ENCODE measurements at regions not wholly inside any gene's neighbourhood (a gene's known extent, or its start where the extent isn't known, plus 50 kb on each side); places are given as distances from the start of the nearest gene placed in this dataset.

- H3K9me3 ChIP-seq (ENCODE audit: control insufficient read depth, insufficient read depth, low read length): no peaks in the 10 kb centered on the region
- no peaks in the 10 kb centered on the region for H3K36me3 ChIP-seq (ENCODE audit: control insufficient read depth, insufficient read depth, low read length)
- no peak overlapping the region for H3K56ac ChIP-seq (ENCODE audit: extremely low read depth, insufficient read depth, low read length)
- intact Hi-C loops (cut with micrococcal nuclease) (no loop called here), dilution Hi-C loops (cut with HindIII; ENCODE audit: low sequenced_read_pairs, unreplicated experiment) (no loop called here), in situ Hi-C loops (cut with MboI; ENCODE audit: low sequenced_read_pairs) (no loop called here)
- H3K4ac ChIP-seq (ENCODE audit: low read depth, low read length): no peak overlapping the region
- no peak overlapping the region for H4K8ac ChIP-seq (ENCODE audit: low read depth in 2 of 2, low read length in 2 of 2)
- H2AK5ac ChIP-seq (ENCODE audit: low read depth, low read length): no peak overlapping the region
- H2BK15ac ChIP-seq (ENCODE audit: low read depth, low read length): no peak overlapping the region
- ATAC-seq (ENCODE audit: low read depth) (no peak), DNase-seq (no peak)
- no peak overlapping the region for H4K91ac ChIP-seq (ENCODE audit: insufficient read depth, low read depth, low read length)
- no peaks in the 10 kb centered on the region for H3K79me1 ChIP-seq (ENCODE audit: low read depth in 1 of 2, low read length in 2 of 2)
- H2AFZ ChIP-seq (replicated peaks; ENCODE audit: low read length, poor library complexity): no peak overlapping the region
- H2BK5ac ChIP-seq (ENCODE audit: low read depth, low read length, poor library complexity, severe bottlenecking): no peak overlapping the region
- H3K9me1 ChIP-seq (ENCODE audit: insufficient read depth, low read length): no peaks in the 10 kb centered on the region
- no CpG with 5 or more reads among the region's 5 CpGs for WGBS, 2 experiments (ENCODE audit: extremely low coverage in 2 of 2, insufficient read length in 1 of 2)
- no peak overlapping the region for H3K14ac ChIP-seq (replicated peaks; ENCODE audit: low read depth, low read length)
- no peak overlapping the region for H4K5ac ChIP-seq (ENCODE audit: low read depth, low read length)
- H3K4me1 ChIP-seq (ENCODE audit: control insufficient read depth, insufficient read depth, low read length): no peaks in the 10 kb centered on the region
- no peak for TF ChIP-seq POLR2A (IDR thresholded peaks at IDR 0.05; ENCODE audit: low read depth, low read length)
- TF ChIP-seq BHLHE40 (IDR thresholded peaks at IDR 0.05; ENCODE audit: low read depth, low read length): no peak
- no peak for TF ChIP-seq SMC3 (IDR thresholded peaks at IDR 0.05; ENCODE audit: low read depth, low read length)
- no peak for TF ChIP-seq FOS (IDR thresholded peaks at IDR 0.05; ENCODE audit: low read depth, low read length)
- TF ChIP-seq CEBPB (IDR thresholded peaks at IDR 0.05; ENCODE audit: low read depth, low read length): no peak
- TF ChIP-seq, protein P1, sequence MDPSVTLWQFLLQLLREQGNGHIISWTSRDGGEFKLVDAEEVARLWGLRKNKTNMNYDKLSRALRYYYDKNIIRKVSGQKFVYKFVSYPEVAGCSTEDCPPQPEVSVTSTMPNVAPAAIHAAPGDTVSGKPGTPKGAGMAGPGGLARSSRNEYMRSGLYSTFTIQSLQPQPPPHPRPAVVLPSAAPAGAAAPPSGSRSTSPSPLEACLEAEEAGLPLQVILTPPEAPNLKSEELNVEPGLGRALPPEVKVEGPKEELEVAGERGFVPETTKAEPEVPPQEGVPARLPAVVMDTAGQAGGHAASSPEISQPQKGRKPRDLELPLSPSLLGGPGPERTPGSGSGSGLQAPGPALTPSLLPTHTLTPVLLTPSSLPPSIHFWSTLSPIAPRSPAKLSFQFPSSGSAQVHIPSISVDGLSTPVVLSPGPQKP (IDR thresholded peaks at IDR 0.05; ENCODE audit: borderline replicate concordance, low read depth, low read length): no peak
- no peak for TF ChIP-seq MXI1 (IDR thresholded peaks at IDR 0.05; ENCODE audit: borderline replicate concordance, low read depth, low read length)
- no peak for TF ChIP-seq MAZ (IDR thresholded peaks at IDR 0.05; ENCODE audit: borderline replicate concordance, low read depth, low read length)
- TF ChIP-seq RCOR1 (IDR thresholded peaks at IDR 0.05; ENCODE audit: insufficient replicate concordance, low read length): no peak
- TF ChIP-seq NFE2L2 (IDR thresholded peaks at IDR 0.05; ENCODE audit: low read depth, low read length): no peak
- TF ChIP-seq RAD21 (IDR thresholded peaks at IDR 0.05; ENCODE audit: low read length): no peak
- no peak for TF ChIP-seq CHD1 (IDR thresholded peaks at IDR 0.05; ENCODE audit: low read depth, low read length)
- no TSS peak for BruUV-seq (replicated peaks)
- H4K20me1 ChIP-seq (ENCODE audit: insufficient read depth, low read length): no peaks in the 10 kb centered on the region
- POLR2A ChIA-PET (ENCODE audit: unreplicated experiment): no interaction called here
- H3K23ac ChIP-seq (ENCODE audit: low read depth, low read length): no peak overlapping the region
- no peak overlapping the region for H2BK120ac ChIP-seq (ENCODE audit: low read depth, low read length)
- H2AK9ac ChIP-seq (replicated peaks; ENCODE audit: low read depth, low read length, poor library complexity): no peak overlapping the region
- H3K18ac ChIP-seq (ENCODE audit: low read depth, low read length): no peak overlapping the region
- CTCF ChIA-PET: no interaction called here
- no peaks in the 10 kb centered on the region; the same call in 1 of the 2 replicates for H3K27me3 ChIP-seq (ENCODE audit: control insufficient read depth, insufficient read depth, low read length)
- H3K9ac ChIP-seq (ENCODE audit: low read depth, low read length): no peak overlapping the region
- H3K4me3 ChIP-seq (ENCODE audit: insufficient read depth, low read depth, low read length): no peak overlapping the region
- no peak overlapping the region for H2BK20ac ChIP-seq (ENCODE audit: low read depth, low read length)
- H3K4me2 ChIP-seq (ENCODE audit: low read depth, low read length): no peak overlapping the region
- H3K27ac ChIP-seq (ENCODE audit: insufficient read depth, low read length): no peak overlapping the region
Observed at GRCh38 chr2:23243073-23243659, 141.8 kb upstream of the KLHL29 start.

Measured in IMR-90 (cell line).